ENCODE measurements at regions not wholly inside any gene's neighbourhood (a gene's known extent, or its start where the extent isn't known, plus 50 kb on each side); places are given as distances from the start of the nearest gene placed in this dataset.

DNA sequence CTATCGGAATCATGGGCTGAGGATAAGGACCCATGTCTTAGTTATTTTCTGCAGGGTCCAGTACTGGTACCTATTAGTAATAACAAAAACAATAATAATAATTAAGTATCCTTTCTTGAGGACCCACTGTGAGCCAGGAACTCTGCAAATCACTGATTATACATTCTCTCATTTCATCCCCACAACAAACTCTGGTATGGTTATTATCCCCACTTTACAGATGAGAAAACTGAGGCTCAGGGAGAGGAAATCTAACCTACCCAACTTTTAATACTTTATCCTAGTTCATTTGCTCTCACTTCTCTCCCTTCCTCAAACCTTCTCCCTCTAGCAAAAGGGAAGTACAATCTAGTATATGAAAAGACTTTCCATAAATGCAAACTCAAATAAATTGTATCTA, 528.4 kb upstream of the PROK2 start:
- no peak for DNase-seq

DNA sequence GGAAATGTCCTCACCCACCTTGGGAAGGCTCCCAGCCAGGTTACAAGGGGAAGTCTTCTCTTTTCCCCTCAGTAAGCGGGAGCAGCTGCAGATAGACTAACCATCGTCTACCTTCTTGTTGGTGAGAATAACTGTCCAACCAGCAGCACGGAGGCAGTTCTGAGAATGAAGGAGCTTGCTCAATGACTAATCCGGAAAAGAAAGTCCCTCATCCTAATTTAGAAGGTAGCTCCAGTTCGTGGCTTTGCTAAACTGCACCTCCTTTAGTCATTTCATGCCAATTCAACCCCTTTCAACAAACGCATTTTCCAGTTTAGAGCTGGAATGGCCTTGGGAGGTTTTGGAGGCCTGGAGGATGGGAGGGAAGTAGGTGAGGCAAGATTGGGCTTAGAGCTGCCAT, 527.4 kb upstream of the PROK2 start:
- DNase-seq, result no peak

DNA sequence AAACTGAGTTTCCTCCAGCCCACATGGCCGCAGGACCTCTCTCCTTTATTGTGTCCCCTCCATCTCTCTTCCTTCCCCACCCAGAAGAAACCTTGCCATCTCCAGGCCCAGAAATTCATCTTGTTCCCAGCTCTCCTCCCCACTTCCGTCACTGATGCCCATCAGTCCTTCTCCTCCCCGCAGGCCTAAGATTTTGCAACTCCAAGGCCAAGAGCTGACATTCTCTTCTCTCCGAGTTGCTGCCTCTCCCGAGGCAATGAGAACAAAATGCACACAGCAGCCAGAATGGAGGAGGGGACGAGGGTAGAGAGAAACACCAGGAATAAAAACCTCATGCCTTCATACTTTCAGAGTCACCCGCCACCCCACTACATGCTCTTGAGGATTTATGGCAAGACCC, 526.5 kb upstream of the PROK2 start:
- DNase-seq, result no peak

DNA sequence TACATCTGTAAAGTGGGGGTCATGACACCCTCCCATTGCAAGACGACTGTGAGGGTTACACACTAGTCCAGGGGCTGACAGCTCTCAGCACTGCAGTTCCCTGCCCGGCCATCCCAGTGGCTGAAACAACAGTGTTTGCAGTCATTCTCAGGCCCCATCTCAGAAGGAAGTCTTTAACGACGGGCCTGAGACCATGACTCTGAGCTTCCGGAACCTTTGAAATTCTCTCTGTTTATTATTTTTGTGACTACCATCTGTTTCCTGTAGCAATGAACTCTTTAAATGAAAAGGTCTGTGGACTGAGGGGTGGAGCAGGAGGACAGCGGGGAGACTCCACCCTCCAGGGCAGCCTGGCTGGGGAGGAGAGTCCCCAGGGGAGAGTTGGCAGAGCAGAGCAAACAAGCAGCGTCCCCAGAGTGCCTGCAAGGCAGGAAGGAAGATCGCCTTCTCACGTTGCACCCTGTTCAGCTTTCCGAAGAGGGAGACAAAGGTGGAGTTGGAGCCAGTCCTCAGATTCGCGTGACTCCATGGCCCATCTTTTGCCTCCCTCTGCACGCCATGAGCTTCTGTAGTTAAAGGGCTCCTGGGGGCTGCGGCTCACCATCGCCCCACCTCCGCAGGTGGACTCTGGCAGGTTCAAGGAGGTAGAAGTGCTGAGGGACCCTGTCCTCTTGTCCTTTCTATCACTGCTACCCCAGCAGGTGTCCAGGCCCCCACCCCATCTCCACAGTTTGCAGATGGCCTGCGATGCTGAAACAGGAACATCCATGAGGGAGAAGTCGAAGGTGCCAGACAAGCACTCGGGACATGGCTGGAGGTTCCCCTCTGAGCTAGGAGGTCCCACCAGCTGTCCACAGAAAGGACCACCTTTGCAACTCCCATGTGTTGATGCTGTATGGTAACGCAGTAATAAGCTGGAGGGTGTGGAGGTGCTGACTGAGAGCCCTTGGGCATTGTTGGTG, 525.8 kb upstream of the PROK2 start:
- no peak for DNase-seq

DNA sequence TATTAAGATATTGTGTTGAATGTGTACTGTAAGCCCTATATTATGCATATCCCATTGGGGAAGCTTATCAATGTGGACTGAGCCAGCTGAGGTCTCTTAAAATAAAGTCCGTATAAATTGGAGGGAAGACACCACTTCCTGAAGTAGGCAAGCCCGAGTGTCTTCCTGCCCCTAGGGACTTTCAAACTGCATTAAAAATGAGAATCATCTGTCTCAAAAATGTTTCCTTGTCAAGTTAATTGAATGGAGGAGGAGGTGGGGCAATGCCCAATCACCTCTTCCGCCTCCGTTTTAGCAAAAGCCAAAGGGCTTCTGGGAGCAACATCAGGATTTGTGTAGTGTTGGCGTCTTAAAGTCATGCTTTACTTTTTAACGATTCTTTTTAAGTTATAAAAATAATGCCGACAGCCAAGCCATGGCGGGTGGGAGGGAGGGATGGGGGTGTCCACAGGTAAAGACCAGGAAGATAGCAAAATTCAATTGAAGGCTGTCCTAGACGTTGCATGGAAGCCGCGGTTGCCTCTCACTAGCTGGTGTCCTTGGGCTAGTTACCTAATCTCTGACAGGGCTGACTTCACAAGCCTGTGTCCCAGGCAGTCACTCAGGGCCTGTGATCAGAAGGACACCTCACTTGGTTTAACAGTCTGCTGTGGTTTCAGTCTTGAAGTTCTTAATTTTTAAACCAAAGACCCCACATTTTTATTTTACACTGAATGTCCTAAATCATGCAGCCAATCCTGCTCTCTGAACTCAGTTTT, 524.9 kb upstream of the PROK2 start:
- no peak for DNase-seq

DNA sequence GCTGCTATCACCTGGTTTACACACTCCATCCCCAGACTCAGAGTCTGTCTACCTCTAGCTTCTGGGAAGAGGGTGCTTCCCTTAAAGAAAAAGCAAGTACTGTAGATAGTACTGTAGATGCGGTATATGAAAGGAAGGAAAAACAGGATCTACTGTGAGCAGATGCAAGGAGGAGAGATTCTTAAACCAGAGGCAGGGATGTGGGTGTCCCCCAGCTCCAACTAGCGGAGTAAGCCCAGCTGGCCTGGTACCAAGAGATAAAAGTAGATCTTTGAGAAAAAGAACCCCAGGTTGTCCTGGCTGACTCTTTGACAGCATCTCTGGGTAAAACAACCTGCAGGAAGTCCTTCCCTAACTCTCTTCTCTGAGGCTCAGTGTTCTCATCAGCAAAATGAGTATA, 523.7 kb upstream of the PROK2 start:
- no peak for DNase-seq

DNA sequence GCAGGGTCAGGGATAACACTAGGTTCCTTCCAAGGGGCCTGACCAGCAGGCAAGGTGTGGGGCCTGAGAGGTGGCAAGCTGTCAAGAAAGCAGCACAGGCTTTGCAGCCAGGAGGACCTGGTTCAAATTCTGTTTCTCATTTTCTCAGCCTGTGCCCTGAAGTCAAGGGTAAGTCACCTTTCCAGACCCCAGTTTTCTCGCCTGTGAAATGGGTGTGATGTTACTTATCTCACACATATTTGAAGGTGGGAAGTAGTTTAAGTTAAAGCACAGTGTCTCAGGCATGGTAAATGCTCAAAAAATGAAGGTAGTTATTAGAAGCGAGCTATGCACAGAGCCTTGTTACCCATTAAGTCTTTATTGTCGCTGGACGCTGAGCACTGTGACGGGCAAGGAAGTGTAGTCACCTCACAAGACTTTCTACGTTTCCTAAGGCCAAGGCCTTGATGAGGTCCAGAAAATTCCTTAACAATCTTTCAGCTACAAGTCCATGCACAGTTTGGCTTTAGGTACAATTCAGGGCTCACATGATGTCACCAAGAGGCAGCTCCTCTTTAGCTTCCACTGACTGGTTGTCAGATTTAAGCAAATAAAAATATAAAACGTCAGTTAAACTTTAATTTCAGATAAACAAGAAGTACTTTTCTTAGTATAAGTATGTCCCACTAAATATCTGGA, 522.6 kb upstream of the PROK2 start:
- no peak for DNase-seq

DNA sequence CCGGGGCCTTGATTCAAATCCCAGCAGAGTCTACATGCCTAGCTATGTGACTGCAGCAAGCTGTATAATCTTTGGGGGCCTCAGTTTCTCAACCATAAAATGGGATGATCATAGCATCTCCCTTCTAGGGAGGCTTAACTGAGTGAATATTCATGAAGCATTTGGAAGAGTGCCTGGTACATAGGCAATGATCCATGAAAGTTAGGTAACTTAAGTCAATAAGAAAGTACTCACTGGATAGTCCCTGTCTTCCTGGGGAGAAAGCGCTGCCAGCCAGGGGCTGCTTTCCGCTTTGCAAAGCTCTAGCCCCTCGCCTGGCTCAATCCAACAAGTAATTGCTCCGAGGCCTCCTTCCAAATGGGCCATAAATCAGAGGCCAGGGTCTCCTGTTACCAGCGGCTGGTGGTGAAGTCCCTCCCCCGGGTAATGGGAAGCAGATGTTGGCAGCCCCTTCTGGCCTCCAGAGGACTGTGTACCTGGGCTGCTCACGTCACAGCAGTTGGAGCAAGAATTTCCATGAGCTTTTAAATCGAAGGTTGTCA, 521.9 kb upstream of the PROK2 start:
- DNase-seq, result no peak

DNA sequence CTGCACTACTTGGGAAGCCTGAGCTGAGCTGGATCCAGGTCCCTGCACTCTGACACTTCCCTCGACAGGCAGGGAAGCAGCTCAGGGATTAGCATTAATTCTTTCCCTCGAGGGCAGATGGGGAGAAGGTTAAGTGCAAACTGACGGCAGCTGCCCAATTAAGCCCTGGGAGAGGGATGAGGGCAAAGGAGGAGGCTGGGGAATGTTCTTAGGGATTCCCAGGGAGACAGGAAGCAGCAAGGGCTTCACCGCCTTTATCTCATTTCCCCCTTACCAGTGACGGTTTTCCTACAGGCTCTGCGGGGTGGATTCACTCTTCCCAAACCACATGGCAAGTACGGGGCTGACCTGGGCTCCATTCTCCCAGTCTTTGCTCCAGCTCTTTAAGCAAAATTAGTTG, 519.0 kb upstream of the PROK2 start:
- no peak for DNase-seq

DNA sequence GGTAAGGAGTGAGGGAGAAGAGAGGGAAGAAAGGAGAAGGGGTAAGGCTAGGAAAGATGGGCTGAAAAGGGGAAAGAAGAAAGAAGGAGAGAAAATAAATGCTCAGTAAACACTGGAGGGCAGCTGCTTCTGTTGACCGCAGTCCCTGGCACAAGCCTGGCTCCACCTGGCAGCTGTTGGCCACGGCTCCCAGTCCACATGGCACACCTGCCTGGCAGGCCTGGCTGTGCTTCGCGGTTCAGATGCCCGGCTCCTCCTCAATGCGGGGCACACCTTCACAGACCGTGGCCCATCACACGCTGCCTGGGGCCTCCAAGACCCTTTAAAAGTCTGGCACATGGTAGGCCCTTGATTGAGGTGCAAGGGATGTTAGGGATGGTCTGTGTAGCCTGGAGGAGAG, 516.8 kb upstream of the PROK2 start:
- no peak for DNase-seq

DNA sequence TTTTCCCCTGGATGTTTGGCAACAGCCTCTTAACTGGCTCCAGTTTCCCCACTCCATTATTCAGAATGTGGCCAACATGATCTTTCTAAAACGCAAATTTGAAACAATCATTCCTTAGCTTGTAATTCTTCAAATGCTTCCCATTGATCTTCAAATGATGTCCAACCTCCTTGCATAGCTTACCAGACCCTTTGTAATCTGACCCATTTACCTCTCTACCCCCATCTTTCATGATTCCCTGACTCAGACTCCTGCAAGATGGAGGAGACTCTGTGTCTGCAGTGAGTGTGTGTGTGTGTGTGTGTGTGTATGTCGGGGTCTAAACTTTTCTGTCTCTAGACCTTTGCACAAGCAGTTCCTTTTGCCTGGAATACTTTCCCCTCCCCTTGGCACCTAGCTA, 515.7 kb upstream of the PROK2 start:
- no peak for DNase-seq

DNA sequence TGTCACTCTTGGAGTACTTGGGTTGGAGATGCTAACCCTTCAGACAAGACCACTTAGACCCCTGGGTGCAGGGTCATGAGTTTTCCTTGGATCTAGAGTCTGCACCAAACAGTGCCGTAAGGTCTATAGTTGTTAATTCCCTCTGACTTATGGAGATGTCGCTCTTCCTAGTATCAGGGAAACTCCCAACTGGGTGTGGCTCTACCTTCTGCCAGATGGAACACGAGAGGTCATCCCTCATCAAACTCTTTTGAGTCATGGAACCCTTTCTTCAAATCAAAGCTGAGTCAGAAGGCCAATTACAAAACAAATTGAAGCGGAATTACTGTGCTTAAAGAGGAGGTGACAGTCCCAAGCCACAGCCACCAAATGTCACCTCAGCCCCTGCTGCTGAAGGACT, 514.9 kb upstream of the PROK2 start:
- DNase-seq, result no peak

DNA sequence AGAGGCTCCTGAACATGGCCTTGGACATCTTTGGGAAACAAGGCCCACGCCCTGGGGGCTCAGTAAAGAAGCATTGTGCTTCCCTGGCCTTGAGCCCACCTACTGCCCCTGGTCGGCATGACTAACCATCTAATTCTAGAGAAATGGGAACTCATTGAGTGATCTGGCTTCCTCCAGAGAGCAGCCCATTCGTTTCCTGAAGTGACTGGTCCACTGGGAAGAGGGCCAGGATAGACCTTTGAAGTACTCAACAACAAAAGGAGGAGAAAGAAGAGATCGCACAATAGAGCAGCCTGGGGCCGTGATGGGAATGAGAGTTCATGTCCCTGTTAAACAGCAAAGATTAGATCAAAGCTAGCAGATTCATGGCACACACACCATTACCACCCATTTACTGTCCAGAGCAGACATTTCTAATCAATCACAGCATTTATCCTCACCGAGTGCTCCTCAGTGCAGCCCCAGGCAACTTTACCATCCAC, 514.4 kb upstream of the PROK2 start:
- DNase-seq, result no peak

DNA sequence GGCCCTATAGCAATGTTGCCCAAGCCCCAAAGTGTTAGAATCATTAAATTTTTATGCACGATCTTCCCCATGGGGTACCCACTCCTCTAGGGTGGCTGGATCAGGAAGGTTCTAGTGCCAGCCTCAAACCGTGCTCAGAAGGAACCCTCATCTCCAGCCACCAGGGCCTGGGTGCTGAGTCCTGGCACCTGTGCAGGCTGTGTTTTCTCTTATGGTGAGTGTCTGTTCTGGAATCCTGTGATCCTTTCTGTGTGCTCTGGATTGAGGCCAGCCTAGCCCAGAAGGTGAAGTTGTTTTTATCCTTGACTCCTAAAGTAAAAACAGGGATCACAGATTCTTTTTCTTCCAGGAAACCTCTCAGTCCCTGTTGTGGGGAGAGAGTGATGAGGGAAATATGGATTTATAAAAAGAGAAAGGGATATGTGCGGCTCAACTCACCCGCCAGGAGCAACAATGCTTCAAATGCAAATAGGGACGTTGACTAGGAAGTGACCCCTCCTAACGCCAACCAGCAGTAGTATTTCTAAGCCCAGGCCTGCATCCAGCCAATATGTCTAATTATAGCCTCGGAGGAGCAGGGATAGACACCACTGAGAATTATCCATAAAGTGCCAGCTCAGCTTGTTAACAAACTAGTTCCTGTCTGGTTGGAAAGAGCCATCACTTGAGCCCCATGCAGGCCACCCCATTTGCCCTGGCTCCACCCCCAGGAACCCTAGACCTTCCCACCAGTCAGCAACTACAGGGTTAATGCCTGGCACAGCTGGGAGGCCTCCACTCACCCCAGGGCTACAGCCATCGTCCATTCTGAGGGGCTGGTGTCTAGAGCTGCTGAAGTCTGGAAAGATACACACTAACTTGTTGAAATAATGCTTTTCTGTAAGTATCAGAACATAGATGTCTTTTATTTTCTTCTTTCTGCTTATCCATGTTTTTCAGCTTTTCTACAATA, 513.5 kb upstream of the PROK2 start:
- no peak for DNase-seq

DNA sequence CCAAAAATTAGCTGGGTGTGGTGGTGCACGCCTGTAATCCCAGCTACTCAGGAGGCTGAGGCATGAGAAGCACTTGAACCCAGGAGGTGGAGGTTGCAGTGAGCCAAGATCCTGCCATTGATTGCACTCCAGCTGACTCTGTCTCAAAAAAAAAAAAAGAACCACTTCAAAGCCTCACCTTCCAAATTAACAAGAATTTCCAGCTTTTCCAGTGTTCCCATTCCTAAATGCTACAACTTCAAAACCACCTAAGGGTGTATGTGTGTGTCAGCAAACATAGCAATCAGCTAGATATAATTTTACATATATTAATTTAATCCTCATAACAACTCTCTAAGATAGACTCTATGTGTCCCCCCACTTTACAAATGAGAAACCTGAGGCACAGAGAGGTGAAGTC, 512.5 kb upstream of the PROK2 start:
- DNase-seq, result no peak

DNA sequence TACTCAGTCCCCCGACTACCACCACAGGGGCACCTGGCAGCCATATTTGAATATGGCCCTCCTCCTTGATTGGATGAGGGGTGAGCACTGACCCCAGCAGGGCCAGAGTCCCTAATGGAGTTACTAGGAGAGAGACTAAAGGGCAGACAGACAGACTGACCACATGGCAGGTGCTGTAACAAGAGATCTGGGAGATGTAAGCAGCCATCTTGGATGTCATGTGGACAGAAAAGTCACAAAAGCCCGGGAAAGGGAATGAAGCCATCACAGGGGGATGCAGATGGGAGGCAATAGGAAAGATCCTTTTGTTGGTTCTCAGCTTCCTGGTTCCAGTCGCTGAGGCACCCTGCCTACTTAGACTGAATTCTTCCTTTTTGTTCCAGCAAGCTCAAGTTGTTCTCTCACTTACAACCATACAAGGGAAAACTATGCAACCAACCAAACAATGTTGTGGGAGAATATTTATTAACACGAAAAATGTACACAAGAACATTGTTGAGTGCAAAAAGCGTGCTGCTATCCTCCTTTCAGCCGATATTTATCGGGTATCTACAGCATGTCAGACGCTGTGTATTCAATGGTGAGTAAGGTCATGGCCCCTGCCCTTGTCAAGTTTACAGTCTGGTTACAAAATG, 511.6 kb upstream of the PROK2 start:
- no peak for DNase-seq

DNA sequence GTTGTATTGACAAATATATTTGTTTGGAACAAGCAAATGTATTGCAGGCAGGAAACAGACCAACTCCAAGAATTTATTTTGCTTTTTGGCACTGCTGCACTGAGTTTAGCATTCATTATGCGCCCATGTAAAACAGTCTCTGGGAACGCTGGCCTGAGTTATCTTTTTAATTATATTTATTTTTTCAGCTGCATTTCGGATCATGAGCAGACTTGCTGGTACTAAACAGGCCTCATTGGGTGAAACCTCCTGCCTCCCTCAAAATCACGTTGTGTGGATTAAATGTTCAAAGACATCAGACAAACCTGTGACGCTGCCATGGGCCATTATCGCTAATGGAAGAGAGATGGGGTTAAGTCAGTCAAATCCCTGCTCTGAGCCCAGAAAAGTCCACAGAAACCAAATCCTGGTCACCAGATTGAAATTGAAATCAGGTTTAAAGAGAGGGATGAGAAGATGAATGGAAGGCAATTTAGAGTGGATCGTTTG, 511.1 kb upstream of the PROK2 start:
- DNase-seq, result no peak

DNA sequence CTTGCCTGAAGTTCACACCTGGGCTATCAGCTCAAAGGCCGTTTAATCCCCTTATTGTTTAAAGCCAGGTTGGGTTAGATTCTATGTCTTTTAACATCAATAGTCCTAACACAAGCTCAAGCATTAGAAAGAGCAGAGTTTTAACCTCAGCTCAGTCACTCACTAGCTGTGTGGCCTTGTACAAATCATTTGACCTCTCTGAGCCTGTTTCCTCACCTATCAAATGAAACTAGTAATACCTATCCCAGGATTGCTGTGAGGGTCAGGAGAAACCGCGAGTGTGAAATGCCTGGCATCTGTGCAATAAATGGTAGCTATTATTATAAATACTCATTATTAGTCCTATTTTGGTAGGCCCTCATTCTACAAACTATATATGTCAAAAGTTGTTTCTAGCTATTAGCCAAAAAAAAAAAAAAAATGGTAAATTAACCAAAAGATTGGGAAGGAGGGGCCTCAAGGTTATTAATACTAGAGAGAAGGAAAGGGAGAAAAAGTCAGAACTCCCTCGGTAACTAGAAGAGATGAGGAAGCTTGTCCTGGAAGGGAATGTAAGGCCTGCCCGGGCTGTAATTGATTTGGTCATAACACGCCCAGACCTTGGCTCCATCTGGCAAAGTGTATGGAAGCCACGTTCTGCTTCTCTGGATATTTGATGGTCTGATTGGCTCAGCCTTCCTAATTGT, 510.5 kb upstream of the PROK2 start:
- no peak for DNase-seq

DNA sequence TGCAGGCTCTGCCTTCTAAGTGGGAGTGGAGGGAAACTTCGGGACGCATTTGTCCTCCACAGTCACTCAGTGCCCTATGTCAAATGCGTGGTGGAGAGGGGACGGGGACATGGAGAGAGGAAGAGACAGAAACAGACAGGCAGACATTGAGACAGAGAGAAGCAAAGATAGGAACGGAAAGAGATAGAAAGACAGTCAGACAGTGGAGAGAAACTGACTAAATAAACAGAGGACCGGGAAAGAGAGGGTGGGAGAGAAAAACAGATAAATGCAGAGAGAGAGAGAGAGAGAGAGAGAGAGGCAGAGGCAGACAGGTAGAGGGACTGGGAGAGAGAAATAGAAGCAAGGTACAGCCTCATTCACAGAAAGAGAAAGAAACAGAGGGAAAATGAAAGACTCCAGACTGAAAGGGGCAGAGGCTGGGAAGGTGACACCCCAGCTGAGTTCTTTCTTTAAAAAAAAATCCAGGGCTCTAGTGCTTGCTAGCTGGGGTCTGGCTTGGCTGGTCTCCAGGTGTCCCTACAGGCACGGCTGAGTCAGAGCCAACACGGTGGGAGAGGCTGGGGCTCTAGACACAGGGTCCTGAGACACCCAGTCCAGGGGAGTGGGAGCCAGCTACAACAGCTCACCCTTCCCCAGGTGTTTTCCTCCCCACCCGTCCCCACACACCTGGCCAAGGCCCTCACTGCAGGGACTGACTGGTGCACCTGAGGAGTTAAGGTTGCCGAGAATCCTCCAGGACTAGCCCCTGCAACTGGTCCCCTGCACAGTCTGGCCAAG, 506.1 kb upstream of the PROK2 start:
- DNase-seq, result no peak

DNA sequence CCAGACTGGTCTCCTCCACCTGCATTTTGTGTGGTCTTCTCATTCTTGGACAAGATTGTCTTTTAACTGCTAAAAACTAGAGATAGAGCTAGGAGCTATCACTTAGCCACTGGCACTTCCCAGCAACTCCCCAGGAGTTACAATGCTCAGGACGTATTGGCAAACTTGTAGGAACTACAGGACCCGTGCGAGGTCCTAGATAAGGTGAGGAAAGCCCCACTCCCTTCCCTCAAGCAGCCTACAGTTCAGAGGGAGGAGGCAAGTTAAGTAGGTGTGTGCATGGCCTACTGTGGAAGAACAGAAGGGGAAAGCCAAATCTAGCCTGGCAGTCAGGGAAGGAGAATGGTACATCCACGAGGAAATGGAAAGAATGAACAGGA, 504.7 kb upstream of the PROK2 start:
- no peak for DNase-seq

Measured in activated effector memory CD4-positive, alpha-beta T cell treated with anti-CD3 and anti-CD28 coated beads, Interleukin-2, amount 50 U/mL, for 16 hours (primary cell).